SHP77 (cell line): ENCODE measurements at regions not wholly inside any gene's neighbourhood (a gene's known extent, or its start where the extent isn't known, plus 50 kb on each side); places are given as distances from the start of the nearest gene placed in this dataset.
A peak's percentile ranks its signal among the peaks of the same experiment; 100 is the strongest.

Experiments
- DNase-seq, 2 experiments: peaks; one replicate each; lab custom pipeline; 2025; lab: John Stamatoyannopoulos, UW

DNA sequence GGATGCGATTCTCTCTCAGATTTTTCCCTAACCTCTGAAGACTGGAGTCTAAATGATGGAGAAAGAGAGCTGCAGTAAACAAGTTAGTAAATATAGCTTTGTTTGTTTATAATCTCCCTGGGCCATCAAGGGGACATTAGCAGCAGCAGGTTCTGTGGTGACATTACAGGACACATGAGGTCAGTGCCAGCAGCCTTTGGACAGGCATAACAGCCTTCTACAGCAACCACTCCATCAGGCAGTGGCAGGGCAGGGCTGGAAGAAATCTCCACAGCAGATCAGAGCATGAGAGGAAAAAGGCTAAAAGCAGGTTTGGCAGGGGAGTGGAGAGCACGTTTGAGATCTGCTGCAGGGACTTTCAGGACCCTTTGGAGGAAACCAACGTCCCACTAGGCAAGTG lies 127.6 kb upstream of the ACP3 start:
- no peak for DNase-seq

DNA sequence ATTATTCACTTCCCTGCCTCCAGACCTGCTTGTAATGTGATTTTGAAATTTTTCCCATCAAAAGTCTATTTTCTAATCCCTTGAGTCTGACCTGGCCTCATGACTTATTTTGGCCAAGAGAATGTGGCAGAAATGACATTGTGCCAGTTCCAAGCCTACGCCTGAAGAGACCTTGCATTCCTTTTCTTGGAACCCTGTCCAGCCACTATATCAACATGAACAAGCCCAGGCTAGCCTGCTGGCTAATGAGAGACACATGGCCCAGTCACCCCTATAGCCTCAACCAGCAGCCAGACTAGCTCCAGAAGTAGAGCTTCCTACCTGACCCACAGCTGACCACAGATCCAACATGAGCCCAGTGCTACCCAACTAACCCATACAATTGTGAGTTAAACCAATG lies 121.1 kb upstream of the ACP3 start:
- DNase-seq, result no peak

DNA sequence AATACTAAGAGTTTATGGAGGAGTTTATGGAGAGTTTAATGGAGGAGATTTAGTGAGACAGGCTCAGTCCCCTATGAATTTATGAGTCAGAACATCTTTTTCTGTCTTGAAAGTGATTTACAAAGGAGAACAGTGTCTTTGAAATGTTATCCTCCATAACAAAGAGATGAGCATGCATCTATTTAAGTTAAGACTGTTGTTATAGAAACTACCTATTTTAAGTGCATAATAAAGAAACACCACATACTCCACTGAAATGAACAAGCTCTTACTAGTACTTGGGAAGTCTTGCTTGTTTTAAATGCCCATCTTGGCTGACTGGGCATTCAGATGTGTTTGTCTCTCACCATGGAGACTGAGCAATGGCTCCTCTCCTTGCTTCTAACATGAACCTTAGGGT lies 118.7 kb upstream of the ACP3 start:
- no peak for DNase-seq

DNA sequence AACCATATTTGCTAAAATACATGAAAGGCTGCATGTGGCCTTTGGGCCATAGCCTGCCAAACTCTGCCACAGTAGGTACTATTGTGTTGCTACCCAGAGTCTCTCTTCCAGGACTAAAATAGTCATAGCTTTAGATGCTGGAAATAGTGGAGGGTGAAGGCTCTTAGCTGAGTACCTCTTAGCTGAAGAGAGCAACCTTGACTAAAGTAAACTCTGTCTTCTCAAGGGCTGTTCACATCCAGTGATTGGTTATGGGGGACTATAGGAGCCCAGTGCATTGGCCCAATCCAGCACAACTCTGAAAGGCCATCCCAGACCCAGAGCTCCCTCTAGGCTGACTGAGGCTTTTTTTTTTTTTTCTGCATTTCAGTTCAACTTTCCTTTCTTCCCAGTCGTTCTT lies 117.8 kb upstream of the ACP3 start:
- DNase-seq, result no peak

DNA sequence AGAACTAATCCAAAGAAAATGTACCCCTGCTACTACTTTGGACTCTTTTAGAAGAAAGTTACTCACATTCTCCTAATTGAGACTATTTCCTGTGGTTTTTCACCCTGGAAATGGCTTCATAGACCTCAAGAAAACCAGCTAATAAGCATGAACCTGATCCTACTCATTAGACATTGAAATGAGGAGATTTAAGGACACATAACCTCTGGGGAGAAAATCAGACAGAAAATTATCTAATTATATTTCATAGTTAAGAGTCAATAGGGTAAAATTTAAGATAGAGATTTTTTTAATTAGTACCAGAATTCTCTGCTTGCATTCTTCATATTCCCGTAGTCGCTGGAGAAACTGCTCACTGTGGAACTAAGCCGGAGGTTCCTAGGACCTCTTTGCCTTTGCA lies 114.6 kb upstream of the ACP3 start:
- no peak for DNase-seq

DNA sequence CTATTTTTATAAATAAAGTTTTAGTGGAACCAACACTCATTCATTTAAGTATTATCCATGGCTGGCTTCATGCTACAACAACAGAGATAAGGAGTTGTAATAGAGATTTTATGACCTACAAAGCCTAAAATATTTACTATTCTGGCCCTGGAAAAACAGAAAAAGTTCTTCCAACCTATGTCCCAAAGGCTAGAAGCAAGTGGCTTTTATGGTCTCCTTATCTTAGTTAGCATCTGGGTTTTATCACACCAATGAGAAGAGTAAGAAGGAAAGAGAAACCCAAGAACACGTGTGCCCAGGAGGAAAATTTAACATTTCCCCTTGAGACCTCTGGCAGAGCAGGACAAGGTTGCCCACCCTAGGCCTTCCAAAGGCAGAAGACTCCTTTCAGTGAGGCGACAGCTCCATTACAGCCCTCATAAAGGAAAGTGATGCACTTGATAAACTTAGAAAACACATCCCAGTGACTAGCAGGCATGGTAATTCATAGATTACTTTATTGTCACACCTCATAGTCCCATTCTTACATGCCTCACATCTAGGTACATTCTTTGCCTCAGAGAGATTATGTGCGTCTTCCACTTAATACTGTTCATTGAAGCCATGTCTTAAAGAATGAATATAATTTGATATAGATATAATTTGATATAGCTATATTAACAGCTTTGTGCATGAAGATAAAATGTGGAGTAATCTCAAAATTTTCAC lies 113.2 kb upstream of the ACP3 start:
- no peak for DNase-seq

DNA sequence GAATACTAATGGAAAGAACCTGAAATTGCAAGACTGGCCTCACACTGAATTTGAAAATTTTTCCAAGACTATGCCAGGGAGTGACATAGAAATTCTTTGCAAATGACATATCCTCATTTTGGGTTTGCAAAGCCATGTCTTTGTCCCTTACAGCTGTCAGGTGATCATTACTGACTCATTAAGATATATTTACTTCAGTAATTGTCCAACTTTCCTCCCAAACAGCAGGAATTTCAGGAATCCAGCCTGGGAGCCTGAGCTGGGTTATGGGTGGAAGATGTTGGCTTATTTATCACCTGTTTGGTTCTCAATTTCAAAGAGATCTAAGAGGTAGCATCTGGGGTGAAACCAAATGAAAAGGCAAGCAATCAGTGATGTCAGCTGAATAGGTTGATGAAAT lies 111.6 kb upstream of the ACP3 start:
- DNase-seq, result no peak

DNA sequence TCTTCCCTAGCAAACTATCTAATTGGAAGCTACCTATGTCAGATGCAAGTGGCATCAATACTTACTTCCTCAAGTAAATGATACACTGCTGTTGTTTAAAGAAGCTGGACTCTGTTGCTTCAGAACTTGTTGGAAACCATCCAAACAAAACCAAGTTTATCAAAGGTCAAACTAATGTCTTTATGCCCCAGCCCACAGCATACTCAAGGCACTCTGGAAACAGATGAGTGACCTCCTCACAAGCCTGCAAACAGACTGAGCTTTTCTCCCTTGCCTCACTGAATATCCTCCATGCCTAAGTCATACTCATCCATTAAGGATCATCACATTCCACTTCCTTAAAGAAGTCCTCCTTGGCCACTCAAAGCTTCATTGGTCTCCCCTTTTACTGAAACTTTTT lies 107.4 kb upstream of the ACP3 start:
- DNase-seq, result no peak

DNA sequence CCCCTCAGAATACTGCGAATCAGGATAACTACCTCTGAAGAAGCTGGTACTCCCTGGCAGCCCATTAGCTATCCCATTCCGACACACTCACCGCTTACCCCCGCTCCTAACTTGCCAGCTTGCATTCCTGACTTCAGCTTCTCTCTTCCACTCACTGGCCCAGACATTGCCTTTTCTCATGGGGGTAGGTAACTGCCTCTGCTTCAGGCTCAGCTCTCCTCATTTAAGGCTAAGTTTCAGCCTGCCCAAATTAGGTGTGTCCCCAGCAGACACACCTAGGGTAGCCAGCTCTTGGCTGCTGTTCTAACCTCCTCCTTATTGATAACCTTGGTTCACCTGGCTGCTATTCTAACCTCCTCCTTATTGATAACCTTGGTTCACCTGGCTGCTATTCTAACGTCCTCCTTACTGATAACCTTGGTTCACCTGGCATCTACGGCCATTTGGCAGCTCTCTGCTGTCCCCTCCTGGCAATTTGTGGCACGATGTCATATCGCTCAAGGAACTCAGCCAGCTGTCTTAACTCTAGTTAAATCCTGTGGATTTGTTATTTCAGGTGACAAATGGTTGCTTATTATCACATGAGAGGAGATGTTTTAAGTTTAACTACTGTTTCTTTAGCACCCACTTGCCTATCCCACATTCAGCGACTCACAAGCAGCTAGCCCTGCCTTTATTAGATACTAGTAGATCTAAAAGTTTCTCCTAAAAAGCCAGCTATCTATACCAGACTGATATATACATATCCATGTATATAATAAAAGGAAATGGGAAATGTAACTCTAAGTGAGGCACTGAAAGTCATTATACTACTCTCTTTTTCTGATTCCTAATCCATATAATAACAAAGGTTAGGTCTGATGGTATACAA lies 106.5 kb upstream of the ACP3 start:
- no peak for DNase-seq

DNA sequence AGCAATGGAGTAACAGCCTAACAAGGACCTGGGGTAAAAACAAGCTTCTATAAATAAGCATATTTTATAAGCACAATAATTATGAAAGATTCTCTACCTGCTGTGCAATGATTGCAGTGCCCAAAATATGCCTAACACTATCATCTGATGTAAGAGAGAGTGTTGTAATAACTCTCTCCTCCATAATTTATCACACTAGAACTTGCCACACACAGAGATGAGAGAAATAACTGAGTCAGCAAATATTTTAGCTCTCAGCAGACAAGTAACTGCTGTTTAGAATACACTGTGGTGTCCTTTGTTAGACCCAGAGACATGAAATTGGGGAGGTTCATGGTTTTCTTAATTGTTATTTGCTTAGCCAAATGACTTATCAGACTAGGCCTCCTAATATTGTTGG lies 105.3 kb upstream of the ACP3 start:
- DNase-seq, result no peak

DNA sequence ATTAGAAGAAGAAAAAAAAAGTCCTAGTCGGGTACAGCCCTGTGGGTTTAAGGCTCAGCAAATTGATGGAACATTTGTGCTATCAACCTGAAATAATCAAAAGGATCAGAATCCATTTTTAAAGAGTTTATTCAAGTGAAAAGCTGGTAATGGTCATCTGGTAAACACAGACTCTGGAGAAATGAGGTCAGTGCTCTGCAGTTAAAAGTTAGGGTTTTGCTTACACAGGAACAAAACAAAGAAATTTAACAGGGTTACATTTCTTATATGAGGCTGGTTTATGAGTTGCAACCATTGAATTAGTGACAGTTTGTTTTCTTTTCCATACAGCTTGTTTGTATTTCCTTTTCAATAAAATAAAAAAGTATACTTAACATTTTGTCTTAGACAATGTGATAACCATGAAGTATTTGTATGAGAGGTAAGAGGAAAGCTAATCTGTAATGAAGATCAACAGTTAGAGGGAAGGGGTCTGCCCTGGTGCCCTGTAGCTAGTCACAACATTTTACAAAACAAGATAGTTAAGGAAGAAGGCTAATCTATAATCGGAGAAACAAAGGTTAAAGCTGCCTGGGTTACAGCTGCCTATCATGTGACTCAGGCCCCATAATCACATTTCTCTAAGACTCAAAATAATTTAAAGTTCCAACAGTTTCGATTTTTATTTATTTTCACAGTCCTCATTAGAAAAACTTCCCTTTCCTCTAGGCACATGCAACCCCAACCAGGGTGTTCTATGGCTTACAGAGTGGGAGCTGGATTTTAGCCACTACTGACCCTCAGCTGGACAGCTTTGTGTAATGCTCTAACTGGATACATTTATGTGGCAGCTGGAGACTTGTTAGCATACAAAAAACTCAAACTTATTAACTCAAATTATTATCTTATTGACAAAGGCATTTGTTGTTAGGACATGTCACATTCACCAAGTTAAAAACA lies 98.1 kb upstream of the ACP3 start:
- no peak for DNase-seq

DNA sequence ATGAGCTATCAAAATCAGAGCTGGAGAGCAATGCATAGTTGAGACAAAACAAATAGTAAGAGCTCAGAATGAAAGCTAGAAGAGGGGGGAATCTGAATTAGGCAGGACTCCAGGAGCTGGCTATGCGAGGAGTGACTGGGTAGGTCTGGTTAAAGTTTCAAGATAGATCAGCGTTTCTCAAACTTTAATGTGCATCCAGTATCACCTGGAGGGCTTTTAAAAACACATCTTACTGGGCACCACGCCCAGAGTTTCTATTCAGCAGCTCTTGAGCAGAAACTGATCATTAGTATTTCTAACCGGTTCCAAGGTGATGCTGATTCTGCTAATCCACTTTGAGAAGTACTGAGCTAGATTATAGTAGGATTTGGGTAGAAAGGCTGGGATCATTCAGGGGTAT lies 96.2 kb upstream of the ACP3 start:
- no peak for DNase-seq

DNA sequence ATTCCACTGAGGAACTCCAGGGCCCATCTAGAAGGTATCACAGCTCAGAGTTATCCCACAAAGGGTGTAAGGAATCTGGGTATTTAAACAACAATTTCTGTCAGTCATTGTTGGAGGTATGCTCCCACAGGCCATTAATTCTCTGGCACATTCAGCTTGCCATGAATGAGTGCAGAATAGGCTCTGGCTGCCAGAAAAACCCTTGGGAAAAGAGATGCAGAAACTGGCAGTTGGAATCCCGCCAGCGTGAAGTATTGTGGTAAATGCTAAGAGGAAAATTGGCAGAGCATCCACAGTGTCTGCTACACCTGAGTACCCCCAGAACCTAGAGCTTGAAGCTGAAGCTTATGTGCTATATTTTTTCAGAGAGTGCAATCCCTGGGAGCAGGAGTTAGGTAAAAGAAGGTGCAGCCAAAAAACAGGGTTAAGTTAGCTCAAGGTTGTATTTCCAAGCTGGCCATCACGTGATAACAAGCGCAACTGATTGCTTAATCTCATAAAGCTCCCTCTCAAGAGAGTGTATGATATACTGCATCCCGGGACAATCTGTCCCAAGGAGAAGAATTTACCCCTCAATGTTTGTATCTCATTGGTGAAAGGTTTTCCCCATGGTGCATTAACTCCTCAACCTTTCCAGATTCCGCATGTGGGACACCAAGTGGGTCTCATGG lies 94.2 kb upstream of the ACP3 start:
- peak in 1 of 2 experiments; percentile 2 for DNase-seq

DNA sequence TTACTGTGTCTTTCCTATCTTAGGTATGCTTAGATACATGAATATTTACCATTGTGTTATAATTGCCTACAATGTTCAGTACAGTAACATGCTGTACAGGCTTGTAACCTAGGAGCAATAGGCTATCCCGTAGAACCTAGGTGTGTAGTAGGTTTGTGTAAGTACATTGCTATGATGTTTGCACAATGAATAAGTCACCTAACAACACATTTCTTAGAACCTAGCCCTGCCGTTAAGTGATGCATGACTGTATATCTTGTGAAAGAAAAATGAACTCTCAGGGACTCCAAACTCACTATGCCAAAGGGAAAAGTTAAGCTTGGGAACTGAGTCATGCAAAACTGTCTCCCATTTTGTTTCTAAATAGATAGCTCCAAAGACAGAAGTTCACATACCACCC lies 91.5 kb upstream of the ACP3 start:
- DNase-seq, result no peak

DNA sequence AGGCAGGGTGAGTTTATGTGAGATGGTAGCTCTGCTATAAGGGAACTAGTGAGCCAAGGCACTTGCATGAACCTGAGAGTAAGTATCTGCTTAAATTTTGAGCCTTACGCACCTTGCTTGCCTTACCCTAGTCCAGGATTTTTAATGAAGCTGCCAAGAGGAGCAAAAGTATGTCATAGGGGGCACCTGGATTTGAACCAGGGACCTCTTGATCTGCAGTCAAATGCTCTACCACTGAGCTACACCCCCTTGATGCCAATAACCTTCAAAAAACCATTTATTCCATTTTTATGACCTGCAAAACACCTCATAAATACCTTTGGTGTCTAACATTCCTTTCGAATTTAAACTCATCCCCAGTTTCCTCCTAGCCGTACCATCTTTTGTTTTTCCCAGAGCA lies 88.3 kb upstream of the ACP3 start:
- no peak for DNase-seq

DNA sequence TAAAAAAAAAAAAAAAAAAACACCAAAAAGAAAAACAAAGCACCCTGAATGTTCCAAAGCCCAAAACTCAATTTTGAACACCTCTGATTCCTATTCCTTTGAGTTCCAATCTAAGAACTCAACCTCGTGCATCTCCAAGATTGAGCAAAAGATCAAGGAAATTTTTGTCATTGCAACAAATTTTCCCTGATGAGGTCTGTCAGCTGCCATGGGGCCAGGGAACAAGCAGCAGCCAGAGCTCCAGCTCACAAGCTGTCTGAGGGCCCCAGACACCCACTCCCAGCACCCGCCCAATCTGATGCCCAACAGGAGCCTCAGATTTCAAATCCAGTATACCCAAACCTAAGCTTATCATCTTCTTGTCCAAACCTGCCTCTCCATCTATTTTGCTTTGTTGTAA lies 87.6 kb upstream of the ACP3 start:
- DNase-seq, result no peak

DNA sequence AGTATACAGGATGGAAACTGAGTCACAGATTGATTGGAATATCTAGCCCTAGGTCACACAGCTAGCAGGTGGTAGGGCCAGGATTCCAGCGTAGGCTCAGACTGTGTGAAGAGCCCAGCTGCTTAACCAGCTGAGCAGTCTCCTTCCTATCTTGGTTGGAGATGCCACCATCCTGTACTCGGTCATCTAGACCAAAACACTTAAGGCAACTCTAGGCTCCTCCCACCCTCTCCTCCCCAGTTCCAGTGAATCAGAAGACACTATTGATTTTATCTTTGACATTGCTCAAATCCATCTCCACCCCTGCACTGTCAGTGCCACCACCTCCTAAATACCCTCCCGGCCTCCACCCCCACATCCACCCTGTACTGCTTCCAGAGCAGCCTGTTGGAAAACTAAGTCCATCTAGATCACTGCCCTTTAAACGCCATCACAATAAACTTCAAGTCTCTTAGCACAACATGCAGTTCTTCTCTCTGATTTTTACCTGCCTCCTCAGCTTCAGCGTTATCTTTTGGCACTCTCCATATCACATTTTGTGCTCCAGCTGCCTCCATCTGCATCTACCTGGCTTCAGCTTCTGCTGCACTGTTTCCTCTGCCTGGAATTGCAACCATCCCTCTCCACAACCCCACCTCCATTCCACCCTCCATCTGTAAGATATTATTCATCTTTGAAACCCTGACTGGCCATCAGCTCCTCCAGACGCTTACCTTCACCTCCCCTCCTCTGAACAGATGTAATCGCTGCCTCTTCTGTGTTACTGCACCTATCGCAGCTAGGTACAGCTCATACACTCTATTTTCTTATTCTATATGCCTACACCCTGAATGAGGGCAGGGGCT lies 86.8 kb upstream of the ACP3 start:
- DNase-seq, result no peak

DNA sequence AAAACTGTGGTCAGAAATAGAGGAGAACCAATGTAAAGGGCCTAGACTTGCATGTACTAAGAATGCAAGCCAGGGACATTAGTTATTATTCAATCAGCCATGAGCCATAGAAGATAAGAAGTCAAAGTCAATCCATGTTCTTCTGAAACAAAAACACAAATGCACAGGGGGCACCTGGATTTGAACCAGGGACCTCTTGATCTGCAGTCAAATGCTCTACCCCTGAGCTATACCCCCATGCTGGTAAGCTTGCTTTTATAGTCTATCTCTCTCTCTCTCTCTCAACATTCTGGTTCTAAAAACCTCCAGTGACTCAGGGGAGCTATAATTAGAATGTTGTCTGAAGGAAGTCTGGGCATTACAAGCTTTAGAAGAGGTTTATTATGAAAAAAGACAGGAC lies 85.6 kb upstream of the ACP3 start:
- DNase-seq, result no peak

DNA sequence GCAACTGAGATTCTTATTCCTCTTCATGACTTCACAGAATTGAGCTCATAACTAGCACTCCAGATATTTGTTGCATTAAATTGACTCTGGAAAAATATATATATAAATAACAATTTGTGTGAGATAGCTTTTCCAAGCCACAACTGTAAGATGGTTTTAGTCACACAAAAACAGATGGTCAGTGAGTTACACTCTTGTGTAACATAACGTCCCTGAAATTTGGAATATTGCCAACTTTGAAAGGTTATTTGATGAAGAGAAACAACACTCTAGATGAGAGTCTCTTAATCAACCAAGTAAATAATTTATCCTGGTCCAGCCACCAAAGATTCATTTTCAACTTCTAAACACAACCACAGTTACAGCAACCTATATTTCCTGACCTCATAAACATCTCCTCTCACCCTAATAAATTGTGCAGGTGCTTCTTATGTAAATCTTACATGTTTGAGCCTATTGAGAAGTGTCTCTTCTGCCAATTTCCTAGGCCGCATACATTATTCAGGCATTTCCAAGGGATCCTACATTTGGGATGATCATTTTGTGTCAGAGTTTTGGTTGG lies 84.9 kb upstream of the ACP3 start:
- no peak for DNase-seq
